Keratinocyte (primary cell): ENCODE measurements at regions not wholly inside any gene's neighbourhood (a gene's known extent, or its start where the extent isn't known, plus 50 kb on each side); places are given as distances from the start of the nearest gene placed in this dataset.

Experiments
- DNase-seq: peaks from one replicate; pipeline ENCODE4 v3.0.0-alpha.2; 2011; ENCODE audit warnings: low read depth, missing footprints, low spot score
- FAIRE-seq: peaks from 2 replicates; lab custom pipeline; 2011; peaks lifted over from hg19 to GRCh38; lab: Jason Lieb, UNC
- H2AFZ ChIP-seq: 2 replicates; pipeline ENCODE4 v1.6.0; 2012; ENCODE audit warnings: low read length, control low read depth, inconsistent platforms; ENCODE audit not compliant: control insufficient read depth
- H3K27ac ChIP-seq: 2 replicates; pipeline ENCODE4 v1.5.1; 2011; ENCODE audit warnings: low read length; ENCODE audit not compliant: control insufficient read depth, insufficient read depth
- H3K27me3 ChIP-seq: 3 replicates; pipeline ENCODE4 v1.6.0; 2011; ENCODE audit warnings: low read length; ENCODE audit not compliant: control insufficient read depth, insufficient read depth; ENCODE audit errors: extremely low read depth
- H3K36me3 ChIP-seq, 2 experiments: 2 replicates in 1 of 2; 3 replicates in 1 of 2; pipeline ENCODE4 v1.5.1; 2011; ENCODE audit warnings: low read length in 2 of 2, mild to moderate bottlenecking in 1 of 2; ENCODE audit not compliant: control insufficient read depth in 2 of 2, insufficient read depth in 2 of 2; ENCODE audit errors: extremely low read depth in 1 of 2
- H3K4me1 ChIP-seq: 3 replicates; pipeline ENCODE4 v1.5.1; 2011; ENCODE audit warnings: low read length; ENCODE audit not compliant: control insufficient read depth, insufficient read depth; ENCODE audit errors: extremely low read depth
- H3K4me2 ChIP-seq: 3 replicates; pipeline ENCODE4 v1.6.0; 2011; ENCODE audit warnings: low read depth, low read length; ENCODE audit not compliant: control insufficient read depth, insufficient read depth; ENCODE audit errors: extremely low read depth
- H3K4me3 ChIP-seq, 3 experiments: fragments of 200-600 bp in 1 of 3; sonication (generic) in 1 of 3; 2 replicates in 2 of 3; 3 replicates in 1 of 3; pipeline ENCODE4 v1.5.1; 2011 to 2016; ENCODE audit warnings: low read length in 3 of 3, mild to moderate bottlenecking in 3 of 3, control low read depth in 2 of 3, inconsistent platforms in 1 of 3, low read depth in 1 of 3, mixed read lengths in 1 of 3, mixed run types in 1 of 3, moderate library complexity in 1 of 3; ENCODE audit not compliant: control insufficient read depth in 2 of 3, insufficient read depth in 2 of 3; ENCODE audit errors: extremely low read depth in 1 of 3
- H3K79me2 ChIP-seq: 2 replicates; pipeline ENCODE4 v1.6.0; 2012; ENCODE audit warnings: low read length; ENCODE audit not compliant: control insufficient read depth, insufficient read depth
- H3K9ac ChIP-seq: 3 replicates; pipeline ENCODE4 v1.6.0; 2011; ENCODE audit warnings: low read length; ENCODE audit not compliant: control insufficient read depth, insufficient read depth; ENCODE audit errors: extremely low read depth
- H3K9me1 ChIP-seq: 3 replicates; pipeline ENCODE4 v1.6.0; 2011; ENCODE audit warnings: low read length; ENCODE audit not compliant: control insufficient read depth, insufficient read depth; ENCODE audit errors: extremely low read depth
- H3K9me3 ChIP-seq: 2 replicates; pipeline ENCODE4 v1.5.1; 2012; ENCODE audit warnings: low read depth, low read length; ENCODE audit not compliant: control insufficient read depth
- H4K20me1 ChIP-seq: 3 replicates; pipeline ENCODE4 v1.6.0; 2011; ENCODE audit warnings: low read length; ENCODE audit not compliant: control insufficient read depth, insufficient read depth; ENCODE audit errors: extremely low read depth
- EZH2 ChIP-seq: IDR thresholded peaks from one replicate; pipeline ENCODE4 v1.6.1; 2012; ENCODE audit warnings: inconsistent platforms, mild to moderate bottlenecking, low read length, moderate library complexity
- dilution Hi-C: fragments of 300-500 bp; cut with MboI; formaldehyde crosslinking; loops from one replicate; pipeline ENCODE4 v1.7.0; 2020; ENCODE audit warnings: low sequenced_read_pairs; ENCODE audit not compliant: extremely low pct_ligation_motif_present
- TF ChIP-seq, protein P1 (sequence below), 3 experiments: IDR thresholded peaks in 1 of 3; conservative IDR thresholded peaks in 1 of 3; optimal IDR thresholded peaks in 1 of 3; 2 replicates in 2 of 3; 3 replicates in 1 of 3; pipeline versions ENCODE3 to v1.5.1; 2011; ENCODE audit warnings: low read length in 3 of 3, mild to moderate bottlenecking in 3 of 3, moderate library complexity in 2 of 3, control low read depth in 1 of 3, inconsistent platforms in 1 of 3; ENCODE audit not compliant: insufficient read depth in 2 of 3; ENCODE audit errors: extremely low read depth in 1 of 3

DNA sequence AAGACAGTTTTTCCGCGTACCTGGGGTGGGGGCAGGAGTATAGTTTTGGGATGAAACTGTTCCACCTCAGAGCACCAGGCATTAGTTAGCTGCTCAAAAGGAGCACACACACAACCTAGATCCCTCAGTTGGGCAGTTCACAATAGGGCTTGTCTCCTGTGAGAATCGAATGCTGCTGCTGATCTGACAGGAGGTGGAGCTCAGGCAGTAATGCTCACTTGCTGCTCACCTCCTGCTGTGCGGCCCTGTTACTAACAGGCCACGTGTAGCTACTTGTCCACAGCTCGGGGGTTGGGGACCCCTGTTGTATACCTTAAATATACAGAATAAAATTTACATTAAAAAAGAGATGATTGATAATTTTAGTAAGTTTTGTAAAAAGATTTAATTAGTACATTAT, 191.5 kb downstream of the SLC7A11 start:
- H3K4me2 ChIP-seq, result no peak overlapping the region
- FAIRE-seq (no peak), DNase-seq (no peak)
- H3K36me3 ChIP-seq, result no peaks in the 10 kb centered on the region
- no peaks in the 10 kb centered on the region for H4K20me1 ChIP-seq
- H3K4me3 ChIP-seq, result no peak overlapping the region
- no peaks in the 10 kb centered on the region for H3K79me2 ChIP-seq
- no peak for TF ChIP-seq EZH2
- TF ChIP-seq, protein P1, sequence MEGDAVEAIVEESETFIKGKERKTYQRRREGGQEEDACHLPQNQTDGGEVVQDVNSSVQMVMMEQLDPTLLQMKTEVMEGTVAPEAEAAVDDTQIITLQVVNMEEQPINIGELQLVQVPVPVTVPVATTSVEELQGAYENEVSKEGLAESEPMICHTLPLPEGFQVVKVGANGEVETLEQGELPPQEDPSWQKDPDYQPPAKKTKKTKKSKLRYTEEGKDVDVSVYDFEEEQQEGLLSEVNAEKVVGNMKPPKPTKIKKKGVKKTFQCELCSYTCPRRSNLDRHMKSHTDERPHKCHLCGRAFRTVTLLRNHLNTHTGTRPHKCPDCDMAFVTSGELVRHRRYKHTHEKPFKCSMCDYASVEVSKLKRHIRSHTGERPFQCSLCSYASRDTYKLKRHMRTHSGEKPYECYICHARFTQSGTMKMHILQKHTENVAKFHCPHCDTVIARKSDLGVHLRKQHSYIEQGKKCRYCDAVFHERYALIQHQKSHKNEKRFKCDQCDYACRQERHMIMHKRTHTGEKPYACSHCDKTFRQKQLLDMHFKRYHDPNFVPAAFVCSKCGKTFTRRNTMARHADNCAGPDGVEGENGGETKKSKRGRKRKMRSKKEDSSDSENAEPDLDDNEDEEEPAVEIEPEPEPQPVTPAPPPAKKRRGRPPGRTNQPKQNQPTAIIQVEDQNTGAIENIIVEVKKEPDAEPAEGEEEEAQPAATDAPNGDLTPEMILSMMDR (optimal IDR thresholded peaks at IDR 0.05 in 1 of 3, IDR thresholded peaks at IDR 0.05 in 1 of 3, conservative IDR thresholded peaks at IDR 0.05 in 1 of 3; ENCODE audit: extremely low read depth in 1 of 3, insufficient read depth in 2 of 3, low read length in 3 of 3), result no peak
- H3K9me3 ChIP-seq, result no peaks in the 10 kb centered on the region
- no peaks in the 10 kb centered on the region for H3K9me1 ChIP-seq
- H3K27ac ChIP-seq, result no peak overlapping the region
- peaks cover 26% of the 10 kb centered on the region for H3K4me1 ChIP-seq
- peak overlapping the region; percentile 36 for H2AFZ ChIP-seq
- dilution Hi-C loops, result no loop called here
- no peak overlapping the region for H3K9ac ChIP-seq
- H3K27me3 ChIP-seq, result no peaks in the 10 kb centered on the region

DNA sequence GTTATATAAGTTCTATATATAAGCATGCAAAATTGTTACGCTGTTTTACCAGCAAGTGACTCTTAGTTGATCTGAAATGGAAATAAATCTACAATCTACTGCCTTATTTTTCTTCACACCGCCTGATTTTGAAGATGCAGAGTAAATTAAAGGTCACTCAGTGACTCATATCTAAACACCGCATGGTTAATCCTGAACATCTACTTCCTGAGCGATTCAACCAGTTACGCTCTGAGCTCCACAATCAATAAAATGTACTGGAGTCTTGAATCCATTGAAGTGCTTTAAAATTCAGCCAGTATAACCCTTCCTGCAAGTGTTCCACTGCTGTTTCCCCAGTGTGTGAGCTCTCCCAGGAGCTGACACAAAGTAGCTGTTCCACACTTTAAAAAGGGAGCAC, 192.8 kb downstream of the SLC7A11 start:
- no peak for FAIRE-seq
- dilution Hi-C loops, result no loop called here

More for the DNA sequence above, 192.8 kb downstream of the SLC7A11 start:
- H3K4me2 ChIP-seq, result no peak overlapping the region
- no peak overlapping the region for H3K4me3 ChIP-seq
- H3K27ac ChIP-seq, result no peak overlapping the region
- H4K20me1 ChIP-seq, result no peaks in the 10 kb centered on the region
- no peaks in the 10 kb centered on the region for H3K9me3 ChIP-seq
- TF ChIP-seq, protein P1 (optimal IDR thresholded peaks at IDR 0.05 in 1 of 3, IDR thresholded peaks at IDR 0.05 in 1 of 3, conservative IDR thresholded peaks at IDR 0.05 in 1 of 3; ENCODE audit: extremely low read depth in 1 of 3, insufficient read depth in 2 of 3, low read length in 3 of 3), result no peak
- no peak for TF ChIP-seq EZH2
- no peaks in the 10 kb centered on the region for H3K27me3 ChIP-seq
- no peaks in the 10 kb centered on the region for H3K9me1 ChIP-seq
- H3K79me2 ChIP-seq, result no peaks in the 10 kb centered on the region
- DNase-seq, result no peak
- H2AFZ ChIP-seq, result no peak overlapping the region
- H3K9ac ChIP-seq, result no peak overlapping the region
- H3K4me1 ChIP-seq, result peaks cover 24% of the 10 kb centered on the region
- no peaks in the 10 kb centered on the region for H3K36me3 ChIP-seq
